NCI-H748 (cell line): ENCODE measurements at regions not wholly inside any gene's neighbourhood (a gene's known extent, or its start where the extent isn't known, plus 50 kb on each side); places are given as distances from the start of the nearest gene placed in this dataset.
"Not testable (repeated sequence)": the region's sequence is repeated elsewhere in the genome, so short reads cannot be mapped to it uniquely, and the experiment has no call there.

Source experiments
- DNase-seq: peaks from one replicate; lab custom pipeline; 2025; ENCODE audit not compliant: unreplicated experiment; lab: John Stamatoyannopoulos, UW

- DNase-seq: not testable (repeated sequence)
Observed at GRCh38 chr2:209261366-209262053, 162.3 kb upstream of the MAP2 start.

- no peak for DNase-seq
Observed at GRCh38 chr2:209269024-209269423, 154.8 kb upstream of the MAP2 start.

- DNase-seq: no peak
Observed at GRCh38 chr2:209276000-209276399, 147.8 kb upstream of the MAP2 start.

GRCh38 chr2:209277444-209277843, 146.4 kb upstream of the MAP2 start:
- DNase-seq: no peak

GRCh38 chr2:209298601-209299000, 125.2 kb upstream of the MAP2 start:
- DNase-seq: no peak

GRCh38 chr2:209299478-209299877, 124.4 kb upstream of the MAP2 start:
- not testable (repeated sequence) for DNase-seq

- not testable (repeated sequence) for DNase-seq
Observed at GRCh38 chr2:209300766-209301165, 123.1 kb upstream of the MAP2 start.

- DNase-seq: no peak
Observed at GRCh38 chr2:209305026-209305425, 118.8 kb upstream of the MAP2 start.

GRCh38 chr2:209305746-209306196, 118.1 kb upstream of the MAP2 start:
- no peak for DNase-seq

GRCh38 chr2:209307161-209308001, 116.5 kb upstream of the MAP2 start:
- DNase-seq: peak; percentile 13

GRCh38 chr2:209308415-209308814, 115.4 kb upstream of the MAP2 start:
- no peak for DNase-seq

GRCh38 chr2:209311948-209312347, 111.9 kb upstream of the MAP2 start:
- DNase-seq: no peak

- DNase-seq: not testable (repeated sequence)
Observed at GRCh38 chr2:209312450-209312849, 111.4 kb upstream of the MAP2 start.

- DNase-seq: no peak
Observed at GRCh38 chr2:209314653-209315052, 109.2 kb upstream of the MAP2 start.

GRCh38 chr2:209316141-209316540, 107.7 kb upstream of the MAP2 start:
- no peak for DNase-seq

GRCh38 chr2:209321076-209321475, 102.8 kb upstream of the MAP2 start:
- no peak for DNase-seq

GRCh38 chr2:209321581-209321980, 102.3 kb upstream of the MAP2 start:
- DNase-seq: no peak

- DNase-seq: peak; percentile 52
Observed at GRCh38 chr2:209322041-209322440, 101.8 kb upstream of the MAP2 start.

GRCh38 chr2:209322905-209323512, 100.8 kb upstream of the MAP2 start:
- no peak for DNase-seq

- DNase-seq: peak; percentile 9
Observed at GRCh38 chr2:209323738-209324137, 100.1 kb upstream of the MAP2 start.

GRCh38 chr2:209324281-209324680, 99.6 kb upstream of the MAP2 start:
- no peak for DNase-seq
